H1 (cell line): ENCODE measurements at regions not wholly inside any gene's neighbourhood (a gene's known extent, or its start where the extent isn't known, plus 50 kb on each side); places are given as distances from the start of the nearest gene placed in this dataset.

Experiments used
- CTCF ChIA-PET: fragments of 300-600 bp; sonication (Branson Sonifier 250); formaldehyde crosslinking; loops from one replicate; lab custom pipeline; 2021; ENCODE audit not compliant: partially characterized antibody; lab: Charles Lee
- POLR2A ChIA-PET: fragments of 300-600 bp; sonication (Branson Sonifier 250); formaldehyde crosslinking; loops from one replicate; lab custom pipeline; 2021; ENCODE audit warnings: inconsistent platforms; ENCODE audit not compliant: partially characterized antibody; lab: Charles Lee
- DNase-seq, 2 experiments: peaks; one replicate each; pipeline versions ENCODE4 v3.0.0 to v3.0.0-alpha.2; 2010 to 2022; ENCODE audit warnings: low spot score in 2 of 2, low read depth in 1 of 2, mixed read lengths in 1 of 2
- FAIRE-seq: peaks from 2 replicates; lab custom pipeline; 2011; peaks lifted over from hg19 to GRCh38; lab: Jason Lieb, UNC
- H2AFZ ChIP-seq: 2 replicates; pipeline ENCODE4 v1.8.1; 2012; ENCODE audit warnings: low read length, inconsistent platforms
- H2AK5ac ChIP-seq: 2 replicates; pipeline ENCODE4 v1.6.1; 2013; ENCODE audit warnings: low read depth, low read length
- H2BK120ac ChIP-seq: replicated peaks from 2 replicates; pipeline ENCODE3; 2013; ENCODE audit warnings: low read depth, low read length, inconsistent platforms
- H2BK12ac ChIP-seq: 2 replicates; pipeline ENCODE4 v1.6.1; 2013; ENCODE audit warnings: low read depth, low read length
- H2BK15ac ChIP-seq: 2 replicates; pipeline ENCODE4 v1.6.1; 2013; ENCODE audit warnings: low read length
- H2BK20ac ChIP-seq: 2 replicates; pipeline ENCODE4 v1.6.1; 2013; ENCODE audit warnings: low read length
- H2BK5ac ChIP-seq: 2 replicates; pipeline ENCODE4 v1.6.1; 2013; ENCODE audit warnings: low read depth, low read length
- H3K14ac ChIP-seq: 2 replicates; pipeline ENCODE4 v1.6.1; 2013; ENCODE audit warnings: inconsistent platforms; ENCODE audit not compliant: insufficient read length
- H3K18ac ChIP-seq: 2 replicates; pipeline ENCODE4 v1.6.1; 2013; ENCODE audit warnings: low read length; ENCODE audit errors: extremely low read depth
- H3K23ac ChIP-seq: 2 replicates; pipeline ENCODE4 v1.6.1; 2013; ENCODE audit warnings: inconsistent platforms; ENCODE audit not compliant: insufficient read length
- H3K23me2 ChIP-seq: 2 replicates; pipeline ENCODE4 v1.6.1; 2013; ENCODE audit warnings: low read depth, low read length
- H3K27ac ChIP-seq: 2 replicates; pipeline ENCODE4 v1.6.1; 2011; ENCODE audit warnings: low read depth, low read length, inconsistent platforms
- H3K27me3 ChIP-seq, 4 experiments: replicated peaks in 1 of 4; 1 replicate in 1 of 4; 2 replicates in 3 of 4; pipeline versions ENCODE4 v1.6.1 to v1.8.1; 2011 to 2013; ENCODE audit warnings: low read length in 3 of 4, mild to moderate bottlenecking in 3 of 4, inconsistent platforms in 2 of 4, mixed read lengths in 2 of 4, moderate library complexity in 1 of 4; ENCODE audit not compliant: control insufficient read depth in 3 of 4, insufficient read depth in 3 of 4; ENCODE audit errors: extremely low read depth in 1 of 4
- H3K36me3 ChIP-seq, 4 experiments: 2 replicates each; pipeline versions ENCODE4 v1.6.1 to v1.8.1; 2011 to 2013; ENCODE audit warnings: mild to moderate bottlenecking in 4 of 4, low read length in 3 of 4, moderate library complexity in 2 of 4, control low read depth in 1 of 4, inconsistent platforms in 1 of 4; ENCODE audit not compliant: insufficient read depth in 4 of 4, control insufficient read depth in 2 of 4
- H3K4ac ChIP-seq: replicated peaks from 2 replicates; pipeline ENCODE3; 2013; ENCODE audit warnings: low read length, low read depth, mixed read lengths, inconsistent platforms; ENCODE audit not compliant: insufficient read length
- H3K4me1 ChIP-seq, 4 experiments: replicated peaks in 1 of 4; 1 replicate in 1 of 4; 2 replicates in 3 of 4; pipeline versions ENCODE4 v1.6.1 to v1.8.1; 2011 to 2013; ENCODE audit warnings: low read length in 3 of 4, inconsistent platforms in 2 of 4, mixed read lengths in 1 of 4; ENCODE audit not compliant: insufficient read depth in 4 of 4, control insufficient read depth in 3 of 4
- H3K4me2 ChIP-seq, 2 experiments: 2 replicates each; pipeline versions ENCODE4 v1.6.1 to v1.8.1; 2011 to 2013; ENCODE audit warnings: low read depth in 2 of 2, low read length in 2 of 2, control low read depth in 1 of 2, inconsistent platforms in 1 of 2, mild to moderate bottlenecking in 1 of 2; ENCODE audit not compliant: insufficient read depth in 1 of 2
- H3K4me3 ChIP-seq, 4 experiments: fragments of 200-600, 300-600 bp in 1 of 4; sonication (generic), shearing (Covaris generic), sonication (Bioruptor Twin) in 1 of 4; 2 replicates each; pipeline versions ENCODE4 v1.5.1 to v1.8.1; 2011 to 2016; ENCODE audit warnings: low read length in 4 of 4, low read depth in 3 of 4, control low read depth in 2 of 4, inconsistent platforms in 2 of 4, mild to moderate bottlenecking in 2 of 4, mixed read lengths in 1 of 4, moderate library complexity in 1 of 4; ENCODE audit not compliant: insufficient read depth in 2 of 4; ENCODE audit errors: extremely low read depth in 1 of 4
- H3K56ac ChIP-seq: replicated peaks from 2 replicates; pipeline ENCODE3; 2013; ENCODE audit warnings: low read depth, mild to moderate bottlenecking, mixed read lengths, low read length, inconsistent platforms; ENCODE audit not compliant: insufficient read length
- H3K79me1 ChIP-seq: 2 replicates; pipeline ENCODE4 v1.6.1; 2013; ENCODE audit warnings: low read depth, low read length, control low read depth
- H3K79me2 ChIP-seq, 2 experiments: 2 replicates each; pipeline versions ENCODE4 v1.6.1 to v1.8.1; 2012 to 2013; ENCODE audit warnings: low read length in 2 of 2, mild to moderate bottlenecking in 2 of 2, inconsistent platforms in 1 of 2; ENCODE audit not compliant: insufficient read depth in 2 of 2, control insufficient read depth in 1 of 2
- H3K9ac ChIP-seq, 4 experiments: replicated peaks in 1 of 4; 1 replicate in 1 of 4; 2 replicates in 3 of 4; pipeline versions ENCODE4 v1.6.1 to v1.8.1; 2011 to 2013; ENCODE audit warnings: low read depth in 3 of 4, low read length in 3 of 4, control low read depth in 2 of 4, mild to moderate bottlenecking in 2 of 4, moderate library complexity in 2 of 4, inconsistent platforms in 1 of 4; ENCODE audit errors: extremely low read depth in 1 of 4
- H3K9me3 ChIP-seq, 2 experiments: 2 replicates each; pipeline versions ENCODE4 v1.6.1 to v1.8.1; 2012 to 2013; ENCODE audit warnings: mild to moderate bottlenecking in 2 of 2, moderate library complexity in 2 of 2, control low read depth in 1 of 2, inconsistent platforms in 1 of 2, low read depth in 1 of 2, low read length in 1 of 2, mixed read lengths in 1 of 2; ENCODE audit not compliant: insufficient read depth in 2 of 2
- H4K20me1 ChIP-seq, 2 experiments: replicated peaks in 1 of 2; 2 replicates each; pipeline versions ENCODE3 to v1.8.1; 2011 to 2013; ENCODE audit warnings: inconsistent platforms in 2 of 2, low read length in 2 of 2, mild to moderate bottlenecking in 1 of 2; ENCODE audit not compliant: insufficient read depth in 2 of 2, control insufficient read depth in 1 of 2
- H4K5ac ChIP-seq: 2 replicates; pipeline ENCODE4 v1.6.1; 2013; ENCODE audit warnings: low read length, low read depth, mixed read lengths, inconsistent platforms; ENCODE audit not compliant: insufficient read length
- H4K8ac ChIP-seq: 2 replicates; pipeline ENCODE4 v1.8.0; 2013; ENCODE audit warnings: mild to moderate bottlenecking, moderate library complexity, low read length, inconsistent platforms; ENCODE audit not compliant: insufficient read depth; ENCODE audit errors: extremely low read depth
- H4K91ac ChIP-seq: replicated peaks from 2 replicates; pipeline ENCODE3; 2013; ENCODE audit warnings: low read length, mixed read lengths, inconsistent platforms; ENCODE audit not compliant: insufficient read length
- CEBPB ChIP-seq: IDR thresholded peaks from 2 replicates; pipeline ENCODE4 v1.6.1; 2012; ENCODE audit warnings: low read depth, low read length
- CHD2 ChIP-seq: IDR thresholded peaks from 2 replicates; pipeline ENCODE4 v1.6.1; 2012; ENCODE audit warnings: low read length, improper control_type of control experiment
- CREB1 ChIP-seq: IDR thresholded peaks from 2 replicates; pipeline ENCODE4 v1.6.1; 2012; ENCODE audit warnings: inconsistent platforms
- GTF2F1 ChIP-seq: IDR thresholded peaks from 2 replicates; pipeline ENCODE4 v1.6.1; 2012; ENCODE audit warnings: low read depth, low read length, improper control_type of control experiment, borderline replicate concordance
- POU5F1 ChIP-seq: IDR thresholded peaks from 2 replicates; pipeline ENCODE4 v1.6.1; 2011; ENCODE audit warnings: low read depth, mild to moderate bottlenecking, low read length, moderate library complexity
- RNF2 ChIP-seq: fragments of 200-900, 300-1000 bp; sonication (generic); IDR thresholded peaks from 2 replicates; pipeline ENCODE4 v1.7.1; 2016; ENCODE audit warnings: borderline replicate concordance, low read depth, mild to moderate bottlenecking, antibody characterized with exemption, low read length; ENCODE audit not compliant: poor library complexity, severe bottlenecking; ENCODE audit errors: missing control alignments
- SIN3A ChIP-seq, 2 experiments: IDR thresholded peaks in 1 of 2; conservative IDR thresholded peaks in 1 of 2; 2 replicates each; pipeline ENCODE4 v1.6.1; 2011 to 2012; ENCODE audit warnings: low read length in 2 of 2, improper control_type of control experiment in 1 of 2, low read depth in 1 of 2, mild to moderate bottlenecking in 1 of 2
- USF2 ChIP-seq: IDR thresholded peaks from 2 replicates; pipeline ENCODE4 v1.6.1; 2011; ENCODE audit warnings: low read length, improper control_type of control experiment

GRCh38 chr6:48541649-48542048 lies 430.7 kb upstream of the PTCHD4 start:
- POLR2A ChIA-PET = no interaction called here
- Histone ChIP-seq H2AK5ac (no peak overlapping the region), H3K4me3 (no peak overlapping the region), H3K9me3 (peaks cover 0 to 6% of the 10 kb centered on the region in 2 experiments; a peak in 1 of 4 replicates), H2BK12ac (no peak overlapping the region), H2BK20ac (no peak overlapping the region), H3K4me1 (no peaks in the 10 kb centered on the region), H4K91ac (no peak overlapping the region), H3K27me3 (no peaks in the 10 kb centered on the region), H3K36me3 (no peaks in the 10 kb centered on the region), H3K23me2 (no peaks in the 10 kb centered on the region), H3K4ac (no peak overlapping the region), H4K8ac (no peak overlapping the region), H3K14ac (no peak overlapping the region), H3K4me2 (no peak overlapping the region), H2BK120ac (no peak overlapping the region), H3K9ac (no peak overlapping the region), H2AFZ (no peak overlapping the region), H3K27ac (no peak overlapping the region), H2BK5ac (no peak overlapping the region), H3K79me2 (no peaks in the 10 kb centered on the region), H3K23ac (no peak overlapping the region), H4K5ac (no peak overlapping the region), H4K20me1 (no peaks in the 10 kb centered on the region), H3K56ac (no peak overlapping the region), H2BK15ac (no peak overlapping the region), H3K79me1 (no peaks in the 10 kb centered on the region), H3K18ac (no peak overlapping the region)
- CTCF ChIA-PET = no interaction called here
- FAIRE-seq (no peak), DNase-seq (no peak)
- TF ChIP-seq RNF2 = no peak
- TF ChIP-seq USF2 = no peak
- TF ChIP-seq GTF2F1 = no peak
- TF ChIP-seq SIN3A (conservative IDR thresholded peaks at IDR 0.05 in 1 of 2, IDR thresholded peaks at IDR 0.05 in 1 of 2; ENCODE audit: low read depth in 1 of 2, low read length in 2 of 2) = no peak
- no peak for TF ChIP-seq CEBPB
- no peak for TF ChIP-seq CHD2
- TF ChIP-seq CREB1 = no peak
- TF ChIP-seq POU5F1 = no peak
